Activated T-cell treated with anti-CD3 and anti-CD28 coated beads, Interleukin-2, amount 50 U/mL, for 48 hours (primary cell): ENCODE measurements at regions not wholly inside any gene's neighbourhood (a gene's known extent, or its start where the extent isn't known, plus 50 kb on each side); places are given as distances from the start of the nearest gene placed in this dataset.

Experiments used
- DNase-seq, 2 experiments: peaks; one replicate each; pipeline ENCODE4 v3.0.0-alpha.2; 2020

DNA sequence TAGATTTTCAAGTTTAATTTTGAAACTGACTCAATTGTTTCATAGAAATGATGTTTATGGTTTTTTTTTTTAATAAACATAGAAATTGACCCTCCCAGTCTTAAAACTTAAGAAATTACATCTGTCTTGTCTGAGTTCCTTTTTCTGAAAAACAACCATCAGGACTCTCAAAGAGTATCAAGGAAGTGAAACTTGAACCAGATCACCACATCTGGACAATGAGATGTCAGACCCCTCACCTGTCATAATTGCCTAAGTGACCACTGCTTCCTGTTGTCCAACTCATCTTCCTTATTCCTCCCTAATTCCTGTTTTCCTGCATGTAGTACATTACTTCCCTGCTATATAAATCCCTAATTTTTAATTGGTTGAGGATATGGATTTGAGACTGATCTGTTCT lies 441.5 kb upstream of the ARHGEF26 start:
- DNase-seq: no peak

DNA sequence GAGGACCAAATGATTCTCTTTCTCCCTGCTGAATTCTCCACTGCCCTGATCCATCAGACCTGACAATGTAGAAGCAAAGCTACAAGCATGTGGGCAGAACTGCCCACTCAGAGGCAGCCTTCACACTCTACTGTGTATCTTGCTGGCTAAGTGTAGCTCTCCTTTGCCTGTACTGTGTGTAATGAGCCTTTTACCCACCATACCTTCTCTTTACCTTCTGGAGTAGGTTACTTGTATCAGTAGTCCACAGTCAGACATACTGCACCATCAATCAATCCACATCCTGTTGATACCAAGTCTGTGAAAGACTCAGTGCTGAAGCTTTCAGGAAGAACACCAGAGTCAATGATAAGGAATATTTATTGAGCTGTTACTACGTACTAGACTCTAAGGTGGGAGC lies 440.7 kb upstream of the ARHGEF26 start:
- DNase-seq: no peak

DNA sequence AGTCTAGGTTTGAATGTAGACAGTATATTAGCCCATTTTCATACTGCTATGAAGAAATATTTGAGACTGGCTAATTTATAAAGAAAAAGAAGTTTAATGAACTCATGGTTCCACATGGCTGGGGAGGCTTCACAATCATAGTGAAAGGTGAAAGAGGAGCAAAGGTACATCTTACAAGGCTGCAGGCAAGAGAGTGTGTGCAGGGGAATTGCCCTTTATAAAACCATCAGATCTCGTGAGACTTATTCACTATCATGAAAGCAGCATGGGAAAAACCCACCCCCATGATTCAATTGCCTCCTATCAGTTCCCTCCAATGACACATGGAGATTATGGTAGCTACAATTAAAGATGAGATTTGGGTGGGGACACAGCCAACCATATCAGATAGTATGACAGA lies 440.1 kb upstream of the ARHGEF26 start:
- no peak for DNase-seq

DNA sequence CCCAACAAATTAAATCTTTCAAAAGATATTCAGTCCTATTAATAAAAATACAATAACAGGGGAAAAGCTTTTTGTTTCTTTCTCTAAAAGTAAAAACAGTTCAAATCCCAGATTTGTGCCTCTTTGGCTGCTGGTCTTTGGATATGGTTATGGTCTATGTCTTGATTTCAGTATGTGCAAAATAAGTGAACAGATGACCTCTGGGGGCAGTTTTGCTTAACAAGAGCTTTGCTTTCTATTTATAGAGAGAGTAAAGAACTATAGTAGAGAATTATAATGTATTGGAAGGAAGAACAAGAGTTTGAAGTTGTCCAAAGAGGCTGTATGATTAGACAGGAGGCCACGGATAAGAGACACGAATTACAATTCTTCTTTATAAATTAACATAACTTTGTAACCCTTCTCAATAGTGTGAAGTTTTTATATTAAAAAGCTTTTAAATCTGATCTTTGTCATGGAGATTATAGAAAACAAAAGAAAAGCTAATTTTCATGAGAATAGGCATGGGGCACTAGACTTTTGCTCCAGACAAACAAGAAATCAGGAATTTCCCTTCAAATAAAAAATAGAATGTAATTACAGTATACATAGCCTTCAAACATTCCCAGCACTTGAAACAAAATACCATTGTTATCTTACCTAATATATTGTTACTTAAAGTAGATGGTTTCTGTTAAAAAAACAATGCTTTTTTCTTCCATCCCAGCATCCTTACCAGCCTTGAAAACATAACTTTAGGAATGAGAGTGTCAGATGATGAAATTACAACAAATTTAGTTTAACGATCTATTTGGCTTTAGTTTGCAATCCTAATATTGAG lies 432.7 kb upstream of the ARHGEF26 start:
- no peak for DNase-seq

DNA sequence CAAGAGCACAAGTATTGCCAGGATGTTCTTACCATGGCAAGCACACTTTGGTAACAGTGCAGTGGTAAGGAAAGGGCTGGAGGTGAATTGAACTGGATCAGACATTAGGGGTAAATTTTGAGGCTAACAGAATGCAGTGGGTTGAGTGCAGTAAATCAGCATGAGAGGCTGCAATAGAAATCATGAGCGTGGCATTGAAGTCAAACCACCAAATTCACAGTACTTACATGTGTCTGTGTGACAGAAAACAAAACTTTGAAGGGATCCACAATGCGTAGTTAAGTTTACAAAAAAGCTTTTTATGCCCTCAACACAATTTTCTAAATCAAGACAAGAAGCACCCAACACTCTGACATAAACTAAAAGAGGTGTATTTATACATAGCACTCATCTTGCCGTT lies 428.0 kb upstream of the ARHGEF26 start:
- no peak for DNase-seq

DNA sequence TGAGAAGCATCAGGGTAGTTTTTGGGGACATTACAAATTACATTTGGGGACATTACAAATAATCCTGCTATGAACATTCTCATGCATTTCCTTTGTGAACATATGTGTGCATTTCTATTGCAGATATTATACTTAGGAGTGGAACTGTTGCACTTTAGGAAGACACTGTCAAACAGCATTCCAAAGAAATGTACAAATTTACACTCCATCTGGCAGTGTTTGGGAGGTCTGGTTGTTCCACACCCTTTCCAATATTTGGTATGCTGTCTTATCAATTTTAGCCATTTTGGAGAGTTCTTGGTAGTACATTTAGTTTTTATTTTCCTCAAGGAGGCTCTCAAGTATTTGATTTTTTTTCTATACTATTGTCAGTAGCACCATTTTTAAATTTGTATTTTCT lies 419.1 kb upstream of the ARHGEF26 start:
- DNase-seq: no peak

DNA sequence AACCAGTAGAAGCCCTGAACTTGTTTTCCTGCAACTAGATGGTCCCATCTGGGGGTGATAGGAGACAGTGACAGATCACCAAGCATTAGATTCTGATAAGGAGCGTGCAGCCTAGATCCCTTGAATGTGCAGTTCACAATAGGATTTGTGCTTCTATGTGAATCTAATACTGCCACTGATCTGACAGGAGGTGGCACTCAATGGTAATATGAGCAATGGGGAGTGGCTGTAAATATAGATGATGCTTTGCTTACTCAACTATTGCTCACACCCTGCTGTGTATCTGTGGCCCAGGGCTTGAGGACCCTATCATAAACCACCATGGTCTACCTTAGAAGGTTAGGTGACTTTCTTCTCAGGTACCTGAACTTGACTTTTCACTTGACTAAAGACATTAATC lies 417.1 kb upstream of the ARHGEF26 start:
- no peak for DNase-seq

DNA sequence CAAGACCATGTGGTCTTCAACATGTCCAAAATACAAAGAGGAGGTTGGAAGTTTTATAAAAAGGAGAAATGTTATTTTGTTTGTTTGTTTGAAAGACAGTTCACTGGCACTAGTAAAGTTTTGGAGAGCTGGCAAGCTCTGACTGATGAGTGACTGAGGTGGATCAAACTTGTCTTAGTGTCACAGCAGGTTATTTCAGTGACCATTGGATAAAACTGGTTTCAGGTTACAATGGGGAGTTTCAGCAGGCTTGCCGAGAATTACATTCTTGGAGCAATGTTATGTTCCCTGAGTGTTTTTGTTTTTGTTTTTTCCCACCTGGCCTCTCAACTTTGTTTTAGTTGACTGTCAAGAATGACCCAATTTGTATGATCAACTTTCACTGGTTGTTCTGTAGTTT lies 414.5 kb upstream of the ARHGEF26 start:
- DNase-seq: no peak

DNA sequence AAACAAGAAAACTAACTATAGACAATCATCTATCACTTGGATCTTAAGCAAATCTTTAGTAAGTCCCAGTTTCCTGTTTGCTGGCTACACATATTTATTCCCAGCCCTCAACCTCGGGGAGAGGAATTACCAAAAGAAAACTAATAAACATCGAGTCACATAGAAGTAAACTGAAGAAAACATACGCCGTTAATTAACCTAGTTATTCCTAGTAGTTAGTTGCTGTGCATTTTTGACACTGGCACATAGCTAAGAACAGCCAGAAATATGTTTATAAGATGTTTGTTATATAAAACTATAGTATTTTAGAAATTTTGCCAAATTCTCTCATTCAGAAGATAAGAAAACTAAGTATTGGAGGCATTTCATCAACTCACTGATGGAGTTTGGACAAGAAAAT lies 407.2 kb upstream of the ARHGEF26 start:
- no peak for DNase-seq

DNA sequence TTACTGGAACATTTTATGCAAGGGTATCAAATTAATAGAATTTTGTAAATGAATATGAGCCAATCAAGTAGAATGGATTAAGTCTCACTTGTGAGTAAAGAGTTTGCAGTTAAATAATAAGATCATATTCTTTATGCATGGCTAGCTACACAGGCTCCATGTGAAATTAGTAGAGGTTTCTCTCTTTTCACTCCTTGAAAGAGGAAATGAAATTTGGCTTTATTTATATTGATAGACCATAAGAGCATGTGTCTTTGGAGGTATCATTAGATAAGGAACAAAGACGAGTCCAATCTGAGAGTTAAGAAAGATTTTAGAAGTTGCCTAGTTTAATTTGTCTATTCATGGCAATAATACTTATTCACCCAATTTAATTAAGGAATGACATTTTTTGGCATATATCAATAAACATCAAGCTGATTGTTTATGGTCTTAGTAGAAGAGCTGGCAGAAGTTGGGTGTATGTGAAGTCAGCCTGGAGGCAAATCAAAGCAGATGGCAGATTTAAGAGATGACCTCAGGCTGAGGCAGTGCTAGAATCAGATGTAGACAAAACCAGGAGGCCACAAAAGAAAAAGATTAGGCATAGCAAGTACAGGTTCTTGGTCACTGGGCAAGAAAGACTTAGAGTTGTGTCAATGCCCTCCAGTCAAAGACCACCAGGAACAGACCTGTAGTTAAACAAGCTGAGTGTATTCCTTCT lies 406.5 kb upstream of the ARHGEF26 start:
- DNase-seq: no peak

DNA sequence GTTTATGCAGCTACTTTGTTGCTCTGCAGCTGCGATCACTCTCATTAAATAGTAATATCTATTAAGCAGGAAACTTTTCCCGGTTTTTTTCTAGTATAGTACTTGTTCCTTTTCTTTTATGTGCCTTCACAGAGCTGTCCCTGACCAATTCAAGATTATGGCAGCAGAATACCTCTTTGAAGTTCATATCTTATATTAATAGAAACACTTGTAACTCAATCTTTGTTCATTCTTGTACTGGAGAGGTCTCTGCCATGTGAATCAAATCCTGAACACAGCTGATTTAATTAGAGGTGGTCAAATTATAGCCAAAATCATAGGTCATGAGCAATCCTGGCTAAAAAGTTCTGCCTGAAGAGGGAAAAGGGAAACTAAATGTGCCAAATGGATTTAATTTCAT lies 399.0 kb upstream of the ARHGEF26 start:
- no peak for DNase-seq

DNA sequence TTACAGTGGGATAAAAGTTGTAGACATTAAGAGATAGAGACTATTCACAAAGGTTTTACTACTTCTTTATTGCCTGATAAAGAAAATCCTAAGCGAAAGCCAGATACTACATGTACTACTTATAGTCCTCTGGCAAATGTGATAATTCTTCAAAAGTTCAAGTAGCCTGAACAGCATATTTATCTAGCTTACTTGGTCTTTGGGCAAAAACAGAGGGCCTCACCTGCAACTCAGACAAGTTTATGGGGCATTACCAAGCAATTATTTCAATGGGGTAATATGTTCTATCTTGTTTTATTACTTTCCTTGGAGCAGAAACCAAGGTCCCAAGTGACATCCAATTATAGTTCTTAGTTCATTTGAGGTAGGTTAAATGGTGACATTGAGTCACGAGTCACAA lies 390.1 kb upstream of the ARHGEF26 start:
- no peak for DNase-seq

DNA sequence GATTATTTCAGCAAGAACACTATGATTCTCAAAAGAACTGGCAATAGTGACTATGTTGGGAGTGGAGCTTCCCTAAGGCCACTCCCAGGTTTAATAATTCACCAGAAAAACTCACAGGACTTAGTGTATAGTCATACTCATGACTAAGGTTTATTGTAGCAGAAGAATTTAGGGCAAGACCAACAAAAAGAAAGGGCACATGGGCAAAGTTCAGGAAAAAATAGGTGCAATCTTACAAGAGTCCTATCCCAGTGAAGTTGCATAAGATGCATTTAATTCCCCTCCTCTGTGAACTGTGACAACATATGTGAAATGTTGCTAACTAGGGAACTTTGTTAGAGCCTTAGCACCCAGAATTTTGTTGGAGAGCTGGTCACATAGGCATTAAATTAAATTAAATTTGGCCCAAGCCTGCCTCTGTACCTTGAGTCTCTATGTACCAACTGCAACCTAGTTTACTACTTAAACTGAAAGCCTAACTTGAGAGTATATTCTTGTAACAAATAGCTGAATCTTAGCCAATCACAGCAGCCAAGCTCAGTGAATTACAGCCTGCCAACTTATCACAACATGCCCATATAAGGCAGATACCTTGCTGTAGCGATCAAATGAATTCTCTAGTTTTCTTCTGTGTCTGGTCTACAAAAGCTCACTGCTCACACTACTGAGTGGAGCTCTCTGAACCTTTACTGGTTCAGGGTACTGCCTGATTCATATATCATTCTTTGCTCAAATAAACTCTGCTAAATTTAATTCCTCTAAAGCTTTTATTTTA lies 386.2 kb upstream of the ARHGEF26 start:
- no peak for DNase-seq

DNA sequence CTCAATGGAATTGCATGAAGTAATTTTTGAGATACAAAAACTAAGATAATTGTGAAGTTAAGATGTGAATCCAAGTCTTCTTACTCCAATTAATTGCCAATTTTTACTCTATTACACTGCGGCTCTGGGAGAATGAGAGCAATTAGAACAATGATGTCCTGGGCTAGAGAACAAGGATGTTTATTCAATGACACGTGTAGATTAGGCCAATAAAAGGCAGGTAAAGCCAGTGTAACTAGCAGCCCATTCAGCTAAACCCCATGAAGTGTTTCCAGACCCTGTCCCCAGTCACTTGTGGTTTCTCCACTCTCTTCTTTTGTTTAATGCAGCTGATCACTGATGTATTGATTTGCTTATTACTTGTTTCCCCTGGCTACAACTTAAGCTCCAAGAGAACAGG lies 381.1 kb upstream of the ARHGEF26 start:
- no peak for DNase-seq

DNA sequence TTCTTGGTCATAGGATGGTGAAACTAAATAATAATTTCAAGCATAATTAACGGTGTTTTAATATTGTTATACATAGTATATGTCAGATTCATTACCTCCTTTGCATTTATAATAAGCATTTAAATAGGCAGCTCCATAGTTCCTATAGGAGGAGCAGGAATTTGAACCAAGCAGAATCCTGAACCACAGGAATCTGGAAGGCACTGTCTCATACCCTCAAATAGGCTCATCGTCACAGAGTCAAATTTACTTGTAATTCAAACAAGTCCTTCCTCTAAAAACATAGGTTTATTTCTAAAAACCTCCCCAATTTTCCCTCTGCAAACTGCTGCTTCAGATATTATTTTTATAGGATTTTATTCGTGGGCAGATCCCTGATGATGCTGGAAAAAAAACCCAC lies 376.3 kb upstream of the ARHGEF26 start:
- DNase-seq: no peak

DNA sequence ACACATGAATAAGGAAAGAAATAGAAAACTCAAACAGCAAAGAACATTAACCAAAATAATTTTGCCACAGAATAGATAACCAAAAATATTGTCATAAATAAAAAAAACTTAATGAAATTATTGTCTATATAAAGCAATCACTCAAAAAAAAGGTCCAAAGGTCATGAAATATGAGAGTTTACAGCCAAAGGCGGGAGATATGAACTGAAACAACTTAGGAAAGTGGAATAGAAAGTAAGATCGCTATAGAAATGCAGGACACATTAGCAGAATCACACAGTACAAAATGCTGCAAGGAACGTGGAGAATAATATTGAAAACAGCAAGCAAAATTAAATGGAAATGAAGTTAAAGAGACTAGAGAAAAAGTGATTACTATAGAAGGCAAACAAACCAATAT lies 375.0 kb upstream of the ARHGEF26 start:
- no peak for DNase-seq

DNA sequence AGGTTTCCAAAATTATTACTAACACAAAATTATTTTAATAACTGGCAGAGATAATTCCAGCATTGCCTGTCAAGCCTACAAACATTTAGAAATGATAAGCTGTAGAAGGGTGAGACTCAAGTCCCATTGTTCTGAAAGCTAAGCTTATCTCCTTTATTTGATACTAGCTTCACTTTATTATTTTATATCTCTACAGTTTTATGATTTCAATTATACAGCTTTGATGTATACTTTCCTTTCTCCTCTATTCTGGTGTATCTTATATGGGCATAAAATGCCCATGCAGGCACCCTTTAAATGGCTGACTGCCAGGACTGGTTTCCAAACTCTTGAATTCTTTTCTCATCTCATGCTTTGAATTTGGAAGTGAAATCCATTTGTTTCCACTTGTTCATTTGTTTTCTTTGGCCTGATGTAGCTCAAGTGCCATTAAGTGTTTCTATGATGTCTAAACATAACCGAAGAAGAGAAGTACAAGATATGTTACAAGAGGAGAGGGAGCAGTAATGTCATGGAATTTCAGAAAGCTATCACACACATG lies 372.1 kb upstream of the ARHGEF26 start:
- DNase-seq: no peak

DNA sequence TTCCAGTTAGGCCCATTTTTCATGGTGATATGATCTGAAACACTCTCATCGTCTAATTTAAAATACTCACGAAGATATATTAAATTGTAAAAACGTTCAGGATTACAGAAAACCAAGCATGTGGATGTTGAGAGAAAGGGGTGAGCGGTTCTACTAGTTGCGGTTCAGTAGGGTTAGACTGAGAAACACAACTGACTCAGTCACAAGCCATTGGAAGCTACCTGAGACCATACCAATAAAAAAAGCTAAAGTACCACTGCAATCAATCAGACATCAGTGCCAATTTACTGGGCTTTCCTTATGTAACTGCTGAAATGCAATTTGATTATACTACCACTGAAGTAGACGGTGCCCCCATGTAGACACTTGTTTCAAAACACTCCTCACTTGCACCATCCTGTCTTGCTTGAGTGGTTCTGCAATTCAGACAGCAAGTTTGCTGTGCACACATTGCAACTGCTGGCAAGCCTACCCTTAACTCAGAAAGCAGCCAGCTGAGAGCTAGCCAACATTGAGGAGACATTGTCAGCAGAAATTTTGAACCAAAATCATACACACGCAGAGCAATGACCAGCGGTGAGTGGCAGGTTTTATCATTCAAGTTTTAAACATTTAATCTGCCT lies 368.7 kb upstream of the ARHGEF26 start:
- DNase-seq: no peak

DNA sequence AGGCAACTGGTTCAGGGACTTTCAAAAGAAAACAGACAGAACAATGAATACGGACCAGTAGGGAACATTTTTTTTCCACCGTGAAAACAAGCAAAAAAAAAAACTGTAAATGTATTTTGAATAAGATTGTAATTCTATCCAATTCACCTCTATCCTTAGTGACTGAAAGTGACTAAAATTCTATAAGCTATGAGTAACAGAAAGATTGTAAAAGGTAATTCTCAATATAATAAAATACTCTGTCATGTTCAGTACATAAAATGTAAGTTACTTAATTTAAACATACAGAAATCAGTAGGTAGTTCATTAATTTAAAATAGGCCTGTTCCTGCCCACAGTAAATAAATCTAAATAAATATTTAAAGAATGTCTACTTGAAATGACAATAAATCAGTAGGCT lies 368.2 kb upstream of the ARHGEF26 start:
- no peak for DNase-seq

DNA sequence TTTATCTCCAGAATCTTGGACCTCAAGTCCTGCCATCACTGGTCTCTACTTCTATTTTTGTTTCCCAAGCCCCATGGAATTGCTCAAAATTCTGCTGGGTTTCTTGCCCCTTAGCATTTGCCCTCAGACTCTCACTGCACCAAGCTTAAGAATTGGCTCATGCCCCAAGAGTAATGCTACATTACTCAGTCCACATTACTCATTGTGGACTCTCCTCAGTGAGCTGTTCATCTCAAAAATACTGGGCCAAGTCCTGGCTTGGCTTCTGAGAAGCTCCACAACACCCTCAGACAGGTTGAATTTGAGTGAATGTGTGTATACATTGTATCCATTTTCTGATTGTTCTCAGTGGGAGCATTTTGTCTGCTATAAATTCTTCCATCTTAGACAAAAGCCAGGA lies 364.4 kb upstream of the ARHGEF26 start:
- DNase-seq: no peak

DNA sequence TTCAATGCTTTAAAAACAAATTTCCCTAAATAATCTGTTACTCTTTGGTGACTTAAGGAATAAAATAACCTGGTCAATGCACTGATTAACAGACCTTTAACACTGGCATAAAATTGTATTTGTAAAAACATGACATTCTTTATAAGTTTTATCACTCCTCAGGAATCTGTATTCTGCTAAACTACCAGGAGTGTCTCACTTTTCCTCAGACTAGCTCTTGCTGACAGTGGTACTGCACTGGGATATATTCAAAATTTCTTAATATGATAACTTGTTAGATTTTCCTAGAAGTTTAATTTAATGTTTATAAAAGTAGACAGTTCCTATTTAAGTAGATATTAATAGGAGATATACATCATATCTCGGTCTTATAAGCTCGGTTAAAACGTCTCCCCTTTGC lies 363.4 kb upstream of the ARHGEF26 start:
- DNase-seq: no peak

DNA sequence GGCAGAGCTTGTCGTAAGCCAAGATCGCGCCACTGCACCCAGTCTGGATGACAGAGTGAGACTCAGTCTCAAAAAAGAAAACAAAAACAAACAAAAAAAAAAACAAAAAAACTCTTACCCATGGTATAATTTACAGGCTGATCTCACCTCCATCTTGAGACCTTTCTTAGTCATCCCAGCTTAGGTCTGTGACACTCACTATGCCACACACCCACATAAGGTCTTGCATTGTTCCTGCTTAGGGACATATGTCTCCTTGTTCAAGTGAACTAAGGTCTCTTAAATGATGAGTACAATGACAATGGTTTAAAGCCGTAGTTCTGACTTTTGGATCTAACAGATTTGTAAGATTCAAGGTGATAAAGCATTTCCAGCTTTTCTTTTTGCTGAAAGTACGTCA lies 360.2 kb upstream of the ARHGEF26 start:
- no peak for DNase-seq
